SKM-1 (cell line): ENCODE measurements at regions not wholly inside any gene's neighbourhood (a gene's known extent, or its start where the extent isn't known, plus 50 kb on each side); places are given as distances from the start of the nearest gene placed in this dataset.
"Not testable (repeated sequence)": the region's sequence is repeated elsewhere in the genome, so short reads cannot be mapped to it uniquely, and the experiment has no call there.

Experiments used
- DNase-seq: peaks from one replicate; lab custom pipeline; 2025; ENCODE audit not compliant: unreplicated experiment; lab: John Stamatoyannopoulos, UW

DNA sequence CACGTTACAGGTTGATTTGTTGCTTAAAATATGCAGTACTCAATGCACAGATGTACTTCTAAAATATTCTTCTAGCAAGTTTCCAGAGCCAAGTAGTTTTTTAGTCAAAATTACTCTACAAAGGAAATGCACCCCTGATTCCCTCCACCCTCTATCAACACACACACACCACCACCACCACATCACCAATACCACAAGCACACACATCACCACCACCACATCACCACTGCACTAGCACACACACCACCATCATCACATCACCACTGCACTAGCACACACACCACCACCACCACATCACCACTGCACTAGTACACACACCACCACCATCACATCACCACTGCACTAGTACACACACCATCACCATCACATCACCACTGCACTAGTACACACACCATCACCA is 105.2 kb upstream of the FRG1 start:
- DNase-seq: no peak

DNA sequence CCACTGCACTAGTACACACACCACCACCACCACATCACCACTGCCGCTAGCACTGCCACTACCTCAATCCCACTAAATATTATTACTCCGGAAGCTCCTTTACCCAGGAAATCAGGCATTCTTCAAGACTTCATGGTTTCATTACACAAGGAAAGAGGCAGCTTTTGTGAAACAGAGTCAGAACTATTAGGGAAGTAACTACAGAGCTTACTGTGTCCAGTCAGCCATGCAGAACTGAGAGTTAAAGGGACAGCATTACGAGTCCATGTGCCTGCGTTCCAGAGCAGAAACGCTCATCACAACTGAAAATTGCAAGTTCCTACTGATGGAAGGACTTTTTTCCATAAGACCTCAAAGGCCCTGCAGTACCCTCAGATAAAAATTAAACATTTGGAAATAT is 103.2 kb upstream of the FRG1 start:
- no peak for DNase-seq

DNA sequence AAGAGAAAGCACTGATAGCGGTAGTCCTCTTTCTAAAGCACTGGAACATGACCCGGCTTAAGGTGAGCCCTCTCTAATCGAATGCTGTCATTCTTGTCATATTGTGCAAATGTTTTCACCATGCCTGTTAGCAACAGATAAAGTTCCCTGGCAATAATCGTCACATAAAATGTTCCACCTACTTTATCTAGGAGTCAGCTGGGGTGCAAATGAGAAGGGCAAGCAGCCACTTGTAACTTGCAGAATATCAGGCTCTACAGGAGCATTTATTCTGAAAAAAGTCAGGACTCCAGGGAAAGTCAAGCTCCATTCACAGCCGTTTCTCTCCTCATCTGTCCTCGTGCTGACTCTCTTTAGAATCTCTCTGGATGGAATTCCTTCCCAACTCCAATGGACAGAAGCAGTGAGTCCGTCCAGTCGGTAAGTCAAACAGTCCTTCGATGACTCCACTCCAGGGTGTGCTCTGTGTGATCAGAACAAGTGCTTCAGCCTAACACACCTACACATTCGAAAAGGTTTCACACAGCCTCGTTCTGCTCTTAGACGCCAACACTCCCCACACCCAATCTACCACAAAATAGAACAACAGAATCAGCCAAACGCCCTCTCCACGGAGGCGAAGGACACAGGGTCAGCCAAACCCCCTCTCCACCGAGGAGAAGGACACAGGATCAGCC is 101.7 kb upstream of the FRG1 start:
- DNase-seq: no peak

GRCh38 chr4:189840356-189840755 is 100.3 kb upstream of the FRG1 start:
- DNase-seq: no peak

DNA sequence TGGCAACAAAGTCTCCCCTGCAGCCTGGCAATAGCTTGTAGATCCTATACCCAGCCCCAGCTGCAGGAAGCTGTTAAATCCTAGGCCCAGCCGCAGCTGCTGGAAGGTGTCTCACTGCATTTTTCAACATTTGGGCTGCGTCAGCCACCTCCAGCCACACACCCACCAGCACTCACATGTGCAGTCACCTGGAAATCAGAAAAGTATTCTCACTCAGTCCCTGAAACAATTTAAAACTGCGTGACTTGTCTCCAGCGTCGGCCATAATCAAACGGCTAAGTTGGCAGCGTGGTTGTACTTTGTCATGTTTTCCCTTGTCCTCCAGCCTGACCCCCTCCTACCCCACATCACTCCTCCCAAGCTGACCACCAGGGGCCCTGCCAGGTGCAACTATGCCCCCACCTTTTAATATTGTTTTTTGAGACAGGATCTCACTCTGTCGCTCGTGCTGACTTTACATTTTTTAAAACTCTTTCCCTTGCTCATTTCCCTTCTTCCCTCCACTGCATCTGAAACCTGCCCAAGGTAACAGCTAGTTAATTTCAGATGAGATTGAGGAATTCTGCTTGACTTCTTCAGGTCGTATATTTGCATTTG is 97.2 kb upstream of the FRG1 start:
- no peak for DNase-seq

- no peak for DNase-seq
Observed at GRCh38 chr4:189845145-189845846, 95.4 kb upstream of the FRG1 start.

DNA sequence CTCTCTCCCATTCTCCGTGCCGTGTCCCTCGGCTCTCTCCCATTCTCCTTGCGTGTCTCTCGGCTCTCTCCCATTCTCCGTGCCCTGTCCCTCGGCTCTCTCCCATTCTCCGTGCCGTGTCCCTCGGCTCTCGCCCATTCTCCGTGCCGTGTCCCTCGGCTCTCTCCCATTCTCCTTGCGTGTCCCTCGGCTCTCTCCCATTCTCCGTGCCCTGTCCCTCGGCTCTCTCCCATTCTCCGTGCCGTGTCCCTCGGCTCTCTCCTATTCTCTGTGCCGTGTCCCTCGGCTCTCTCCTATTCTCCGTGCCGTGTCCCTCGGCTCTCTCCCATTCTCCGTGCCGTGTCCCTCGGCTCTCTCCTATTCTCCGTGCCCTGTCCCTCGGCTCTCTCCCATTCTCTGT is 94.6 kb upstream of the FRG1 start:
- not testable (repeated sequence) for DNase-seq

DNA sequence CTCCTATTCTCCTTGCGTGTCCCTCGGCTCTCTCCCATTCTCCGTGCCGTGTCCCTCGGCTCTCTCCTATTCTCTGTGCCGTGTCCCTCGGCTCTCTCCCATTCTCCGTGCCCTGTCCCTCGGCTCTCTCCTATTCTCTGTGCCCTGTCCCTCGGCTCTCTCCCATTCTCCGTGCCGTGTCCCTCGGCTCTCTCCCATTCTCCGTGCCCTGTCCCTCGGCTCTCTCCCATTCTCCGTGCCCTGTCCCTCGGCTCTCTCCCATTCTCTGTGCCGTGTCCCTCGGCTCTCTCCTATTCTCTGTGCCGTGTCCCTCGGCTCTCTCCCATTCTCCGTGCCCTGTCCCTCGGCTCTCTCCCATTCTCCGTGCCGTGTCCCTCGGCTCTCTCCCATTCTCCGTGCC is 94.1 kb upstream of the FRG1 start:
- DNase-seq: not testable (repeated sequence)

DNA sequence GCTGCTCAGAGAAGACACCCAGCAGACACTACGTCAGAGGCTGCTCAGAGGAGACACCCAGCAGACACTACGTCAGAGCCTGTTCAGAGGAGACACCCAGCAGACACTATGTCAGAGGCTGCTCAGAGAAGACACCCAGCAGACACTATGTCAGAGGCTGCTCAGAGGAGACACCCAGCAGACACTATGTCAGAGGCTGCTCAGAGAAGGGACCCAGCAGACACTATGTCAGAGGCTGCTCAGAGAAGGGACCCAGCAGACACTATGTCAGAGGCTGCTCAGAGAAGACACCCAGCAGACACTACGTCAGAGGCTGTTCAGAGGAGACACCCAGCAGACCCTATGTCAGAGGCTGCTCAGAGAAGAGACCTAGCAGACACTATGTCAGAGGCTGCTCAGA is 92.0 kb upstream of the FRG1 start:
- DNase-seq: not testable (repeated sequence)

DNA sequence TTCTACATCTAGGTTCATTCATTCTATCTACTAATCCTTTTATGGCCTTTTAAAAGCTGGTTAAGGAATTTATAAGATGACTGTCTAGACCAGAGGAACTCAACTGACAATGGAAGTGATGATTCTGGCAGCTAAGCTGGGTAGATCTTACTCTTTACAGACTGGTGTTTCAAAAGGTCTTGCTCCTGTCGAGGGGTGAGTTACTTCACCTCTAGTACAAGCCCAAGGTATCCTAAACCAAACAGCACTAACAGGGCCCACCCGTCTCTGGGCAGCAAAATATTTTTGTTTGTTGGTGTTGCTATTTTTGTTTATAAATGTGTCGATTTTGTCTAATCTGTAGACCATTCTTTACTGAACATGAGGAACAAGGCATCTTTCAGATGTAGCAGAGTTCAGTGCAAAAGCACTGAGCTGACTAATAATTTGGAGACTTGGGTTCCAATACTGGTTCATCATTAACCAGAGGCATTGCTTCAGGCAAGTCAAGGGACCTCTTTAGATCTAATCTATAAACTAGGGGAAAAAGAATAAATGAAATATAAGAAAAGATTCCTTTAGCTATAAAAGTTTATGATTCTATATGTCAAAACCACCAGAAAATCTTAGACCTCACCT is 90.3 kb upstream of the FRG1 start:
- no peak for DNase-seq

DNA sequence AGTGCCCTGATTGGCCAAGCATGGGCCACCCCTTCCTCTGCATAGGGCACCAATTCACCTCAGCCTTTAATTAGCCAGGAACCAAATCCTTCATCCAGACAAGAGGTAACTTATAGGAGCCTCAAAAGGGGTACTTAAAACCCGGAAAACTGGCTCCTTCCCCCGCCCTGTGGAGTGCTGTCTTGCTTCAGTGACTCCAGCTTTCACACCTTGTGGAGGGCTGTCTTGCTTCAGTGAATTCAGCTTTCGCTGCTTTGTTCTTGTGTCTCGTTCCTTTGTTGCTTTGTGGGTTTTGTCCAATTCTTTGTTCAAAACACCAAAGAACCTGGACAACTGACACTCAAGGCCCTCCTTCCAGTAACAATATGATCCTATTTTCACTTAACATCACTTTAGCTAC is 82.2 kb upstream of the FRG1 start:
- no peak for DNase-seq

DNA sequence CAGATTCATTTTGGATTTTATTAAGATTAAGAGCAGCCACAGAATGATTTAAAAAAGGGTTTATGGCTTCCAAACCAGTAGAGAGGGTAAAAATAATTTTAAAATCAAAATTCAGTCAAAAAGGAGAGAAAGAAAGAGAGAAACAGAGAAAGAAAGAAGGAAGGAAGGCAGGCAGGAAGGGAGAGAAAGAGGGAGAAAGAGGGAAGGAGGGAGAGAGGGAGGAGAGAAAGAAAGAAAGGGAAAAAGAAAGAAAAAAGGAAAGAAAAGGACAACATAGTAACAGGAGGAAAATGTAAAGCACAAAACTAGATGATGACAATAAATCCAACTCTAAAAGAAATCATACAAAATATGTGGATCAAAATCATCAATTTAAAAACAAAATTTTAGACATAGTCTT is 79.6 kb upstream of the FRG1 start:
- DNase-seq: no peak

- no peak for DNase-seq
Observed at GRCh38 chr4:189869236-189869635, 71.4 kb upstream of the FRG1 start.

DNA sequence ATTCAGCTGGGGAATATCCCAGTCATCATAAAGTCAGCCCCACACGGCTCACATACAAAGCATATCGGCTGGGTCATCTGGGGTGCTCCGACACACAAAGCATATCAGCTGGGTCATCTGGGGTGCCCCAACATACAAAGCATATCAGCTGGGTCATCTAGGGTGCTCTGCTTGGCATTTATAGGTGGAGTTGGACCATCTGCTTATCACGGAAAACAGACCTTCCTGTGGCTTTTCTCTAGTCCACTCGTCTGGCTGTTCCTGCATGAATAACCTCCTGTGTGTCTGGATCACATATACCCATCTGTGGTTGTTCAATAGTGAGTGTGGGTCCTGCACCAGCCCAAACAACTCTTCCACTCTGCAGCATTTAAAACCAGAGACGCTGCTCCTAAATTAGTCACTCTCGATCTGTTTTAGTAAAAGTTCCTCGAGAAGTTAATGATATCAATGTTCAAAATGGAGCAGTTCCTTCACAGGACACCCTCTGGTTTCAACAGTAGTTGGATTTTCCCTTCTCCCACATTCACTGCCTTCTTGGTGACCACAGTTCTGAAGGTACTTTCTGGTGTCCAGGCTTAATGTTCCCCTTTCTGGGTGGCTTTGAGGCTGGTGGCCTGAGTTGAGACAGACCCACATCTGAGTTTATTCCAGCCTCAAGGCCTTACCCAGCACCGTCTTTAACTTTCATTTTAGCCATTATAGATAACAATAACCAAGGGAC is 70.0 kb upstream of the FRG1 start:
- no peak for DNase-seq

DNA sequence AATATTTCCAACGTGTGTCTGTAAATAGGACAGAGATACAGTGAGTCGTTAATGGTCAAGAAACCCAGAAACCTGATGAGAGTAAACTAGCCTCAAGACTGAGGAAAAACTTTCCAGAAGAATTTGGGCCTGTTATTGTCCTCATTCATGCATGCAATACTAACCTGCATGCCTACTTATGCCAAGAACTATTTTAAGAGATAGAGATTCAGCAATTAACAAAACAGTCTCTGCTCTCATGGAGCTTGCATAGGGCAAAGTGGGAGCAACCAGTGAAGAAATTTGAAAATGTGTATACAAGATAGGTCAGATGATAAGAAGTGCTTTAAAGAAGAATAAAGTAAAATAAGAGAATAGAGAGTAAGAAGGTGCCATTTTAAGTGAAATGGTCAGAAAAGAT is 66.1 kb upstream of the FRG1 start:
- DNase-seq: no peak

GRCh38 chr4:189881190-189881589 is 59.5 kb upstream of the FRG1 start:
- not testable (repeated sequence) for DNase-seq

- not testable (repeated sequence) for DNase-seq
Observed at GRCh38 chr4:189888407-189888806, 52.3 kb upstream of the FRG1 start.
